22Rv1 (cell line): ENCODE measurements at regions not wholly inside any gene's neighbourhood (a gene's known extent, or its start where the extent isn't known, plus 50 kb on each side); places are given as distances from the start of the nearest gene placed in this dataset.

Source experiments
- ZFX ChIP-seq: fragments of 450-650 bp; IDR thresholded peaks from 2 replicates; pipeline ENCODE4 v1.6.1; 2017; ENCODE audit warnings: antibody characterized with exemption, borderline replicate concordance
- TF ChIP-seq, protein P1 (sequence below): fragments of 450-650 bp; IDR thresholded peaks from 2 replicates; pipeline ENCODE4 v1.5.1; 2017; ENCODE audit warnings: mild to moderate bottlenecking

DNA sequence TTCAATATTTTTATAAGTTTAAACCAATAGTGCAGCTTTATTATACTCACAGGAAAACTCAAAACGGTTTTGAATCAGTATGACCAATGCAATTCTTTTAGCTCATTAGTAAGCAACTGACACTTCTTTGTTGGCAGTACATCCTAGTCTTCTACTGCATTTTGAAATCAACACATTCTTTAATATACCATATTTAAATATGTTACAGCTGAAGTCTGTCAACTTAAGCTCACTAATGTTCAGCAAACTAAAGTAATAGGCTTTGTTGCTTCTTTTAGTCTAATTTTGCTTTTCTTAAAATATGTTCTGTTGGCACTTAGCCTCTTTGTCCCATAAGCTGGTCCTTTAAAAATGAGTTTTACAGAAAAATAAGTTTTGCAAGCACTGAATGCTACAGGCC, 55.4 kb upstream of the CCBE1 start:
- no peak for TF ChIP-seq ZFX
- TF ChIP-seq, protein P1, sequence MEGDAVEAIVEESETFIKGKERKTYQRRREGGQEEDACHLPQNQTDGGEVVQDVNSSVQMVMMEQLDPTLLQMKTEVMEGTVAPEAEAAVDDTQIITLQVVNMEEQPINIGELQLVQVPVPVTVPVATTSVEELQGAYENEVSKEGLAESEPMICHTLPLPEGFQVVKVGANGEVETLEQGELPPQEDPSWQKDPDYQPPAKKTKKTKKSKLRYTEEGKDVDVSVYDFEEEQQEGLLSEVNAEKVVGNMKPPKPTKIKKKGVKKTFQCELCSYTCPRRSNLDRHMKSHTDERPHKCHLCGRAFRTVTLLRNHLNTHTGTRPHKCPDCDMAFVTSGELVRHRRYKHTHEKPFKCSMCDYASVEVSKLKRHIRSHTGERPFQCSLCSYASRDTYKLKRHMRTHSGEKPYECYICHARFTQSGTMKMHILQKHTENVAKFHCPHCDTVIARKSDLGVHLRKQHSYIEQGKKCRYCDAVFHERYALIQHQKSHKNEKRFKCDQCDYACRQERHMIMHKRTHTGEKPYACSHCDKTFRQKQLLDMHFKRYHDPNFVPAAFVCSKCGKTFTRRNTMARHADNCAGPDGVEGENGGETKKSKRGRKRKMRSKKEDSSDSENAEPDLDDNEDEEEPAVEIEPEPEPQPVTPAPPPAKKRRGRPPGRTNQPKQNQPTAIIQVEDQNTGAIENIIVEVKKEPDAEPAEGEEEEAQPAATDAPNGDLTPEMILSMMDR = no peak
